ENCODE measurements at regions not wholly inside any gene's neighbourhood (a gene's known extent, or its start where the extent isn't known, plus 50 kb on each side); places are given as distances from the start of the nearest gene placed in this dataset.

GRCh38 chr4:24015782-24016181 lies 125.9 kb upstream of the PPARGC1A start:
- no peak for DNase-seq (ENCODE audit: low read depth)
- TF ChIP-seq CTCF (conservative IDR thresholded peaks at IDR 0.05; ENCODE audit: low read depth, low read length), result no peak
- H3K4me3 ChIP-seq (ENCODE audit: low read depth, low read length), result no peak overlapping the region

GRCh38 chr4:24013668-24014422 lies 124.0 kb upstream of the PPARGC1A start:
- no peak for TF ChIP-seq CTCF (conservative IDR thresholded peaks at IDR 0.05; ENCODE audit: low read depth, low read length)
- H3K4me3 ChIP-seq (ENCODE audit: low read depth, low read length), result no peak overlapping the region
- DNase-seq (ENCODE audit: low read depth), result no peak

GRCh38 chr4:24010994-24011393 lies 121.1 kb upstream of the PPARGC1A start:
- DNase-seq (ENCODE audit: low read depth), result no peak
- no peak overlapping the region for H3K4me3 ChIP-seq (ENCODE audit: low read depth, low read length)
- TF ChIP-seq CTCF (conservative IDR thresholded peaks at IDR 0.05; ENCODE audit: low read depth, low read length), result no peak

GRCh38 chr4:24010573-24010972 lies 120.7 kb upstream of the PPARGC1A start:
- no peak overlapping the region for H3K4me3 ChIP-seq (ENCODE audit: low read depth, low read length)
- no peak for DNase-seq (ENCODE audit: low read depth)
- no peak for TF ChIP-seq CTCF (conservative IDR thresholded peaks at IDR 0.05; ENCODE audit: low read depth, low read length)

- DNase-seq (ENCODE audit: low read depth), result no peak
- no peak for TF ChIP-seq CTCF (conservative IDR thresholded peaks at IDR 0.05; ENCODE audit: low read depth, low read length)
- H3K4me3 ChIP-seq (ENCODE audit: low read depth, low read length), result no peak overlapping the region
Observed at GRCh38 chr4:24007860-24008261, 118.0 kb upstream of the PPARGC1A start.

GRCh38 chr4:24006269-24006668 lies 116.4 kb upstream of the PPARGC1A start:
- TF ChIP-seq CTCF (conservative IDR thresholded peaks at IDR 0.05; ENCODE audit: low read depth, low read length), result no peak
- no peak for DNase-seq (ENCODE audit: low read depth)
- no peak overlapping the region for H3K4me3 ChIP-seq (ENCODE audit: low read depth, low read length)

GRCh38 chr4:24003926-24004325 lies 114.1 kb upstream of the PPARGC1A start:
- H3K4me3 ChIP-seq (ENCODE audit: low read depth, low read length), result no peak overlapping the region
- TF ChIP-seq CTCF (conservative IDR thresholded peaks at IDR 0.05; ENCODE audit: low read depth, low read length), result no peak
- DNase-seq (ENCODE audit: low read depth), result peak; percentile 9

All from choroid plexus epithelial cell (primary cell).